ENCODE measurements at regions not wholly inside any gene's neighbourhood (a gene's known extent, or its start where the extent isn't known, plus 50 kb on each side); places are given as distances from the start of the nearest gene placed in this dataset.

- Histone ChIP-seq H3K36me3 (ENCODE audit: insufficient read depth, low read length) (no peaks in the 10 kb centered on the region), H3K4me1 (ENCODE audit: insufficient read depth, low read length) (no peaks in the 10 kb centered on the region), H3K9me3 (ENCODE audit: insufficient read depth, low read length, severe bottlenecking) (peaks cover 5% of the 10 kb centered on the region), H3K27ac (ENCODE audit: low read length) (no peak overlapping the region), H3K27me3 (ENCODE audit: insufficient read depth, low read length, poor library complexity) (no peaks in the 10 kb centered on the region), H3K4me2 (ENCODE audit: insufficient read depth, low read length) (no peak overlapping the region), H3K4me3 (ENCODE audit: low read depth in 1 of 2, low read length in 2 of 2) (no peak overlapping the region), H3K9ac (ENCODE audit: low read depth, low read length) (no peak overlapping the region), H4K20me1 (ENCODE audit: insufficient read depth, low read length) (no peaks in the 10 kb centered on the region), H2AFZ (ENCODE audit: low read depth, low read length) (no peak overlapping the region), H3K79me2 (ENCODE audit: insufficient read depth, low read length) (no peaks in the 10 kb centered on the region)
- ATAC-seq (ENCODE audit: insufficient read depth, low read depth) (no peak), DNase-seq (no peak)
- no peak for TF ChIP-seq EZH2 (IDR thresholded peaks at IDR 0.05; ENCODE audit: borderline replicate concordance, low read depth, low read length, severe bottlenecking)
- TF ChIP-seq CTCF (IDR thresholded peaks at IDR 0.05; ENCODE audit: borderline replicate concordance, extremely low read depth, low read length, poor library complexity, severe bottlenecking), result no peak
Measured at GRCh38 chr7:68917041-68917651, 681.1 kb upstream of the AUTS2 start.

GRCh38 chr7:68918621-68919020 is 679.7 kb upstream of the AUTS2 start:
- DNase-seq (no peak), ATAC-seq (ENCODE audit: insufficient read depth, low read depth) (no peak)
- Histone ChIP-seq H3K27me3 (ENCODE audit: insufficient read depth, low read length, poor library complexity) (no peaks in the 10 kb centered on the region), H3K9ac (ENCODE audit: low read depth, low read length) (no peak overlapping the region), H4K20me1 (ENCODE audit: insufficient read depth, low read length) (no peaks in the 10 kb centered on the region), H3K4me2 (ENCODE audit: insufficient read depth, low read length) (no peak overlapping the region), H3K27ac (ENCODE audit: low read length) (no peak overlapping the region), H2AFZ (ENCODE audit: low read depth, low read length) (no peak overlapping the region), H3K4me1 (ENCODE audit: insufficient read depth, low read length) (no peaks in the 10 kb centered on the region), H3K9me3 (ENCODE audit: insufficient read depth, low read length, severe bottlenecking) (peaks cover 5% of the 10 kb centered on the region), H3K4me3 (ENCODE audit: low read depth in 1 of 2, low read length in 2 of 2) (no peak overlapping the region), H3K79me2 (ENCODE audit: insufficient read depth, low read length) (no peaks in the 10 kb centered on the region), H3K36me3 (ENCODE audit: insufficient read depth, low read length) (no peaks in the 10 kb centered on the region)
- no peak for TF ChIP-seq EZH2 (IDR thresholded peaks at IDR 0.05; ENCODE audit: borderline replicate concordance, low read depth, low read length, severe bottlenecking)

- H3K9ac ChIP-seq (ENCODE audit: low read depth, low read length), result no peak overlapping the region
- H3K27me3 ChIP-seq (ENCODE audit: insufficient read depth, low read length, poor library complexity), result no peaks in the 10 kb centered on the region
- H3K9me3 ChIP-seq (ENCODE audit: insufficient read depth, low read length, severe bottlenecking), result peaks cover 5% of the 10 kb centered on the region
- H4K20me1 ChIP-seq (ENCODE audit: insufficient read depth, low read length), result no peaks in the 10 kb centered on the region
- ATAC-seq (ENCODE audit: insufficient read depth, low read depth), result no peak
- no peak for TF ChIP-seq CTCF (IDR thresholded peaks at IDR 0.05; ENCODE audit: borderline replicate concordance, extremely low read depth, low read length, poor library complexity, severe bottlenecking)
- TF ChIP-seq EZH2 (IDR thresholded peaks at IDR 0.05; ENCODE audit: borderline replicate concordance, low read depth, low read length, severe bottlenecking), result no peak
- DNase-seq, result no peak
- H3K36me3 ChIP-seq (ENCODE audit: insufficient read depth, low read length), result no peaks in the 10 kb centered on the region
- H3K4me3 ChIP-seq (ENCODE audit: low read depth in 1 of 2, low read length in 2 of 2), result no peak overlapping the region
- H3K4me1 ChIP-seq (ENCODE audit: insufficient read depth, low read length), result no peaks in the 10 kb centered on the region
- H3K79me2 ChIP-seq (ENCODE audit: insufficient read depth, low read length), result no peaks in the 10 kb centered on the region
- no peak overlapping the region for H3K4me2 ChIP-seq (ENCODE audit: insufficient read depth, low read length)
- H2AFZ ChIP-seq (ENCODE audit: low read depth, low read length), result no peak overlapping the region
- no peak overlapping the region for H3K27ac ChIP-seq (ENCODE audit: low read length)
Measured at GRCh38 chr7:68922850-68923249, 675.4 kb upstream of the AUTS2 start.

GRCh38 chr7:68925241-68925640 is 673.0 kb upstream of the AUTS2 start:
- ATAC-seq (ENCODE audit: insufficient read depth, low read depth), result no peak

More at GRCh38 chr7:68925241-68925640, 673.0 kb upstream of the AUTS2 start:
- no peak overlapping the region for H3K4me3 ChIP-seq (ENCODE audit: low read depth in 1 of 2, low read length in 2 of 2)
- H3K36me3 ChIP-seq (ENCODE audit: insufficient read depth, low read length), result no peaks in the 10 kb centered on the region
- DNase-seq, result no peak
- H3K9me3 ChIP-seq (ENCODE audit: insufficient read depth, low read length, severe bottlenecking), result peaks cover 5% of the 10 kb centered on the region
- no peaks in the 10 kb centered on the region for H3K27me3 ChIP-seq (ENCODE audit: insufficient read depth, low read length, poor library complexity)
- no peak overlapping the region for H2AFZ ChIP-seq (ENCODE audit: low read depth, low read length)
- H3K4me2 ChIP-seq (ENCODE audit: insufficient read depth, low read length), result no peak overlapping the region
- no peaks in the 10 kb centered on the region for H3K4me1 ChIP-seq (ENCODE audit: insufficient read depth, low read length)
- TF ChIP-seq CTCF (IDR thresholded peaks at IDR 0.05; ENCODE audit: borderline replicate concordance, extremely low read depth, low read length, poor library complexity, severe bottlenecking), result no peak
- TF ChIP-seq EZH2 (IDR thresholded peaks at IDR 0.05; ENCODE audit: borderline replicate concordance, low read depth, low read length, severe bottlenecking), result no peak
- H3K27ac ChIP-seq (ENCODE audit: low read length), result no peak overlapping the region
- H4K20me1 ChIP-seq (ENCODE audit: insufficient read depth, low read length), result no peaks in the 10 kb centered on the region
- H3K79me2 ChIP-seq (ENCODE audit: insufficient read depth, low read length), result no peaks in the 10 kb centered on the region
- no peak overlapping the region for H3K9ac ChIP-seq (ENCODE audit: low read depth, low read length)

All from DND-41 (cell line).